ENCODE measurements at regions not wholly inside any gene's neighbourhood (a gene's known extent, or its start where the extent isn't known, plus 50 kb on each side); places are given as distances from the start of the nearest gene placed in this dataset.

GRCh38 chr13:58977085-58977484 lies 1186.6 kb downstream of the DIAPH3 start:
- TF ChIP-seq CTCF (conservative IDR thresholded peaks at IDR 0.05) = no peak
- Mint-ChIP-seq H3K9me3 (no peaks in the 10 kb centered on the region), H3K36me3 (ENCODE audit: low read depth) (no peaks in the 10 kb centered on the region), H3K4me3 (no peak overlapping the region), H3K27me3 (ENCODE audit: low read depth) (no peaks in the 10 kb centered on the region), H3K4me1 (peaks cover 22% of the 10 kb centered on the region), H3K27ac (ENCODE audit: unreplicated experiment) (no peak overlapping the region)
- DNase-seq (ENCODE audit: low read depth, low spot score) = no peak

GRCh38 chr13:58978331-58978730 lies 1185.4 kb downstream of the DIAPH3 start:
- TF ChIP-seq CTCF (conservative IDR thresholded peaks at IDR 0.05) = no peak
- H3K4me1 Mint-ChIP-seq = peaks cover 12% of the 10 kb centered on the region
- peaks cover 7% of the 10 kb centered on the region for H3K36me3 Mint-ChIP-seq (ENCODE audit: low read depth)
- peaks cover under 1% of the 10 kb centered on the region for H3K9me3 Mint-ChIP-seq
- H3K27ac Mint-ChIP-seq (ENCODE audit: unreplicated experiment) = no peak overlapping the region
- no peak overlapping the region for H3K4me3 Mint-ChIP-seq
- H3K27me3 Mint-ChIP-seq (ENCODE audit: low read depth) = no peaks in the 10 kb centered on the region
- DNase-seq (ENCODE audit: low read depth, low spot score) = no peak

GRCh38 chr13:58979851-58980250 lies 1183.9 kb downstream of the DIAPH3 start:
- Mint-ChIP-seq H3K4me1 (peaks cover 11% of the 10 kb centered on the region), H3K36me3 (ENCODE audit: low read depth) (peaks cover 16% of the 10 kb centered on the region), H3K9me3 (peaks cover 10% of the 10 kb centered on the region), H3K27ac (ENCODE audit: unreplicated experiment) (no peak overlapping the region), H3K27me3 (ENCODE audit: low read depth) (no peaks in the 10 kb centered on the region), H3K4me3 (no peak overlapping the region)
- TF ChIP-seq CTCF (conservative IDR thresholded peaks at IDR 0.05) = no peak
- DNase-seq (ENCODE audit: low read depth, low spot score) = no peak

- Mint-ChIP-seq H3K4me1 (no peaks in the 10 kb centered on the region), H3K27ac (ENCODE audit: unreplicated experiment) (no peak overlapping the region), H3K9me3 (peaks cover 15% of the 10 kb centered on the region), H3K27me3 (ENCODE audit: low read depth) (no peaks in the 10 kb centered on the region), H3K4me3 (no peak overlapping the region), H3K36me3 (ENCODE audit: low read depth) (peaks cover 18% of the 10 kb centered on the region)
- no peak for TF ChIP-seq CTCF (conservative IDR thresholded peaks at IDR 0.05)
- no peak for DNase-seq (ENCODE audit: low read depth, low spot score)
These were observed 1177.9 kb downstream of the DIAPH3 start for GRCh38 chr13:58985845-58986244.

GRCh38 chr13:58989556-58989955 lies 1174.2 kb downstream of the DIAPH3 start:
- peaks cover 3% of the 10 kb centered on the region for H3K36me3 Mint-ChIP-seq (ENCODE audit: low read depth)
- H3K4me1 Mint-ChIP-seq = peaks cover 12% of the 10 kb centered on the region
- TF ChIP-seq CTCF (conservative IDR thresholded peaks at IDR 0.05) = no peak
- H3K27me3 Mint-ChIP-seq (ENCODE audit: low read depth) = no peaks in the 10 kb centered on the region
- no peak for DNase-seq (ENCODE audit: low read depth, low spot score)
- H3K4me3 Mint-ChIP-seq = no peak overlapping the region
- peaks cover 7% of the 10 kb centered on the region for H3K9me3 Mint-ChIP-seq
- no peak overlapping the region for H3K27ac Mint-ChIP-seq (ENCODE audit: unreplicated experiment)
